Astrocyte (in vitro differentiated cells and primary cell): ENCODE measurements at regions not wholly inside any gene's neighbourhood (a gene's known extent, or its start where the extent isn't known, plus 50 kb on each side); places are given as distances from the start of the nearest gene placed in this dataset.
"Not testable (repeated sequence)": the region's sequence is repeated elsewhere in the genome, so short reads cannot be mapped to it uniquely, and the experiment has no call there.

ENCODE experiments used
- DNase-seq: peaks from one replicate; pipeline ENCODE4 v3.0.0-alpha.2; 2010; ENCODE audit warnings: low read depth
- FAIRE-seq: peaks from 2 replicates; lab custom pipeline; 2011; peaks lifted over from hg19 to GRCh38; lab: Jason Lieb, UNC
- H2AFZ ChIP-seq: 2 replicates; pipeline ENCODE4 v1.6.0; 2012; ENCODE audit warnings: low read depth, low read length, inconsistent platforms
- H3K27ac ChIP-seq: 2 replicates; pipeline ENCODE4 v1.5.1; 2011; ENCODE audit warnings: low read depth, low read length, inconsistent platforms
- H3K27me3 ChIP-seq: 2 replicates; pipeline ENCODE4 v1.6.0; 2011; ENCODE audit warnings: low read length, inconsistent platforms; ENCODE audit not compliant: insufficient read depth
- H3K36me3 ChIP-seq: 2 replicates; pipeline ENCODE4 v1.5.1; 2011; ENCODE audit warnings: low read length, inconsistent platforms; ENCODE audit not compliant: insufficient read depth
- H3K4me1 ChIP-seq: 2 replicates; pipeline ENCODE4 v1.5.1; 2011; ENCODE audit warnings: low read length, inconsistent platforms; ENCODE audit not compliant: insufficient read depth
- H3K4me2 ChIP-seq: 2 replicates; pipeline ENCODE4 v1.6.0; 2012; ENCODE audit warnings: low read length, inconsistent platforms
- H3K4me3 ChIP-seq: 2 replicates; pipeline ENCODE4 v1.5.1; 2011; ENCODE audit warnings: low read depth, mild to moderate bottlenecking, low read length, inconsistent platforms; ENCODE audit not compliant: insufficient read depth
- H3K79me2 ChIP-seq: 2 replicates; pipeline ENCODE4 v1.6.0; 2012; ENCODE audit warnings: mild to moderate bottlenecking, low read length, inconsistent platforms; ENCODE audit not compliant: insufficient read depth
- H3K9ac ChIP-seq: 2 replicates; pipeline ENCODE4 v1.6.0; 2012; ENCODE audit warnings: mild to moderate bottlenecking, low read length, inconsistent platforms
- H3K9me3 ChIP-seq: 2 replicates; pipeline ENCODE4 v1.5.1; 2012; ENCODE audit warnings: low read depth, mild to moderate bottlenecking, low read length, inconsistent platforms; ENCODE audit not compliant: insufficient read depth
- H4K20me1 ChIP-seq: 2 replicates; pipeline ENCODE4 v1.6.0; 2012; ENCODE audit warnings: low read length, inconsistent platforms; ENCODE audit not compliant: insufficient read depth
- H3K27ac Mint-ChIP-seq: one replicate; pipeline ENCODE4 v1.8.0; 2021; ENCODE audit warnings: mild to moderate bottlenecking, mixed read lengths; ENCODE audit not compliant: unreplicated experiment
- H3K27me3 Mint-ChIP-seq: one replicate; pipeline ENCODE4 v1.8.0; 2021; ENCODE audit warnings: low read depth, mixed read lengths; ENCODE audit not compliant: unreplicated experiment
- H3K36me3 Mint-ChIP-seq: one replicate; pipeline ENCODE4 v1.8.0; 2021; ENCODE audit warnings: low read depth, mixed read lengths; ENCODE audit not compliant: unreplicated experiment
- H3K4me1 Mint-ChIP-seq: one replicate; pipeline ENCODE4 v1.8.0; 2021; ENCODE audit warnings: low read depth, mixed read lengths; ENCODE audit not compliant: unreplicated experiment
- H3K4me3 Mint-ChIP-seq: one replicate; pipeline ENCODE4 v1.8.0; 2021; ENCODE audit warnings: mild to moderate bottlenecking, moderate library complexity, mixed read lengths; ENCODE audit not compliant: unreplicated experiment
- H3K9me3 Mint-ChIP-seq: one replicate; pipeline ENCODE4 v1.8.0; 2021; ENCODE audit warnings: mild to moderate bottlenecking, mixed read lengths; ENCODE audit not compliant: unreplicated experiment
- CTCF ChIP-seq: IDR thresholded peaks from 2 replicates; pipeline ENCODE4 v1.5.1; 2011; ENCODE audit warnings: low read depth, mild to moderate bottlenecking, inconsistent platforms, low read length, moderate library complexity; ENCODE audit not compliant: insufficient read depth
- EZH2 ChIP-seq: IDR thresholded peaks from 2 replicates; pipeline ENCODE4 v1.6.1; 2012; ENCODE audit warnings: mild to moderate bottlenecking, low read length, inconsistent platforms; ENCODE audit not compliant: insufficient read depth

- FAIRE-seq (no peak), DNase-seq (no peak)
- H3K27ac ChIP-seq, result no peak overlapping the region
- no peaks in the 10 kb centered on the region for H3K9me3 ChIP-seq
- Mint-ChIP-seq H3K4me1 (peaks cover 6% of the 10 kb centered on the region), H3K36me3 (no peaks in the 10 kb centered on the region), H3K27me3 (peaks cover 11% of the 10 kb centered on the region), H3K4me3 (no peak overlapping the region), H3K27ac (no peak overlapping the region), H3K9me3 (no peaks in the 10 kb centered on the region)
- H3K4me3 ChIP-seq, result no peak overlapping the region
- no peak overlapping the region for H2AFZ ChIP-seq
- peaks cover 29% of the 10 kb centered on the region for H3K4me1 ChIP-seq
- no peaks in the 10 kb centered on the region for H3K27me3 ChIP-seq
- no peak overlapping the region for H3K9ac ChIP-seq
- TF ChIP-seq EZH2 (no peak), CTCF (no peak)
- no peaks in the 10 kb centered on the region for H3K79me2 ChIP-seq
- H3K4me2 ChIP-seq, result no peak overlapping the region
- H4K20me1 ChIP-seq, result no peaks in the 10 kb centered on the region
- H3K36me3 ChIP-seq, result no peaks in the 10 kb centered on the region
These were observed 53.1 kb upstream of the SEPTIN5 start for GRCh38 chr22:19661156-19661555.

- not testable (repeated sequence) for H3K27ac ChIP-seq, H3K9me3 Mint-ChIP-seq, H3K36me3 Mint-ChIP-seq, DNase-seq, H3K79me2 ChIP-seq, H3K4me2 ChIP-seq, H3K9ac ChIP-seq, H2AFZ ChIP-seq, H3K4me3 Mint-ChIP-seq, H3K9me3 ChIP-seq, H4K20me1 ChIP-seq, FAIRE-seq, H3K4me3 ChIP-seq, H3K36me3 ChIP-seq, H3K27me3 ChIP-seq
- H3K4me1 ChIP-seq, result peaks cover 39% of the 10 kb centered on the region
- Mint-ChIP-seq H3K4me1 (peaks cover 11% of the 10 kb centered on the region), H3K27me3 (peaks cover 15% of the 10 kb centered on the region), H3K27ac (peak overlapping the region; percentile 14)
These were observed 52.1 kb upstream of the SEPTIN5 start for GRCh38 chr22:19662049-19662684.

GRCh38 chr22:19663286-19663815 is 51.0 kb upstream of the SEPTIN5 start:
- H3K27ac ChIP-seq, result peak overlapping the region; percentile 61
- no peaks in the 10 kb centered on the region for H3K36me3 ChIP-seq
- no peak overlapping the region for H3K4me3 ChIP-seq
- Mint-ChIP-seq H3K4me1 (peaks cover 11% of the 10 kb centered on the region), H3K4me3 (no peak overlapping the region), H3K27ac (peak overlapping the region; percentile 30), H3K36me3 (no peaks in the 10 kb centered on the region), H3K27me3 (peaks cover 27% of the 10 kb centered on the region), H3K9me3 (no peaks in the 10 kb centered on the region)
- no peaks in the 10 kb centered on the region for H3K9me3 ChIP-seq
- H3K9ac ChIP-seq, result peak overlapping the region; percentile 59
- peak overlapping the region; percentile 34 for H2AFZ ChIP-seq
- no peak for TF ChIP-seq EZH2
- TF ChIP-seq CTCF, result no peak
- H4K20me1 ChIP-seq, result no peaks in the 10 kb centered on the region
- FAIRE-seq, result peak; percentile 80
- H3K79me2 ChIP-seq, result no peaks in the 10 kb centered on the region
- H3K4me1 ChIP-seq, result peaks cover 42% of the 10 kb centered on the region
- peak; percentile 83 for DNase-seq
- peak overlapping the region; percentile 73 for H3K4me2 ChIP-seq
- H3K27me3 ChIP-seq, result no peaks in the 10 kb centered on the region
